Lung microvascular endothelial cell (primary cell): ENCODE measurements at regions not wholly inside any gene's neighbourhood (a gene's known extent, or its start where the extent isn't known, plus 50 kb on each side); places are given as distances from the start of the nearest gene placed in this dataset.
"Not testable (repeated sequence)": the region's sequence is repeated elsewhere in the genome, so short reads cannot be mapped to it uniquely, and the experiment has no call there.

Experiments used
- DNase-seq, 2 donors: peaks; one replicate each; pipeline versions ENCODE4 v3.0.0 to v3.0.0-alpha.2; 2010; ENCODE audit warnings: low read depth in 2 of 2

- peak in 1 of 2 donors; percentile 4 for DNase-seq
These were observed 77.2 kb upstream of the GALNT7 start for GRCh38 chr4:173091362-173091761.

GRCh38 chr4:173091958-173092357 lies 76.7 kb upstream of the GALNT7 start:
- no peak for DNase-seq

GRCh38 chr4:173093361-173093760 lies 75.2 kb upstream of the GALNT7 start:
- no peak for DNase-seq

GRCh38 chr4:173094739-173095421 lies 73.7 kb upstream of the GALNT7 start:
- no peak for DNase-seq

GRCh38 chr4:173099447-173099846 lies 69.2 kb upstream of the GALNT7 start:
- DNase-seq = not testable (repeated sequence)

GRCh38 chr4:173111031-173111430 lies 57.6 kb upstream of the GALNT7 start:
- no peak for DNase-seq

GRCh38 chr4:173117430-173117829 lies 51.2 kb upstream of the GALNT7 start:
- DNase-seq = not testable (repeated sequence)
